ENCODE measurements at regions not wholly inside any gene's neighbourhood (a gene's known extent, or its start where the extent isn't known, plus 50 kb on each side); places are given as distances from the start of the nearest gene placed in this dataset.
"Not testable (repeated sequence)": the region's sequence is repeated elsewhere in the genome, so short reads cannot be mapped to it uniquely, and the experiment has no call there.

DNA sequence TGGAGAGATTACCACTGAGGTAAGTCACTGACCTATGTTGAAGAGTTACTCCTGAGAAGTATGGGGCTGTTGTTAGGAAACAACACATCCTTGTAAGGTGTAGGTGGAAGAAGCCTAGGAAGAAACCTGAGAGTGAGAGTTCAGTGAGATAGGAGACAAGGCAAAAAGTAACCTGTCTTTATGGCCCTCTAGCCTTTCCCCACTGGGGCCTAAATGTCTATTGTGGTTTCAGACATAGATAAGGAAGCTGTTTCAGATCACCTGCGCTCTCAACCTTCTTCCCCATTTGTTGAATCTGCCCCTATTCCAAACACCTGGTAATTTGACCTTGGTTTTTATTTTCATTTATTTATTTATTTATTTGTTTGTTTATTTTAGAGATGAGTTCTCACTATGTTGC lies 397.1 kb upstream of the RORB start:
- no peaks in the 10 kb centered on the region for H3K27me3 ChIP-seq (ENCODE audit: insufficient read depth in 3 of 3, low read length in 2 of 3)
- TF ChIP-seq, protein P1, sequence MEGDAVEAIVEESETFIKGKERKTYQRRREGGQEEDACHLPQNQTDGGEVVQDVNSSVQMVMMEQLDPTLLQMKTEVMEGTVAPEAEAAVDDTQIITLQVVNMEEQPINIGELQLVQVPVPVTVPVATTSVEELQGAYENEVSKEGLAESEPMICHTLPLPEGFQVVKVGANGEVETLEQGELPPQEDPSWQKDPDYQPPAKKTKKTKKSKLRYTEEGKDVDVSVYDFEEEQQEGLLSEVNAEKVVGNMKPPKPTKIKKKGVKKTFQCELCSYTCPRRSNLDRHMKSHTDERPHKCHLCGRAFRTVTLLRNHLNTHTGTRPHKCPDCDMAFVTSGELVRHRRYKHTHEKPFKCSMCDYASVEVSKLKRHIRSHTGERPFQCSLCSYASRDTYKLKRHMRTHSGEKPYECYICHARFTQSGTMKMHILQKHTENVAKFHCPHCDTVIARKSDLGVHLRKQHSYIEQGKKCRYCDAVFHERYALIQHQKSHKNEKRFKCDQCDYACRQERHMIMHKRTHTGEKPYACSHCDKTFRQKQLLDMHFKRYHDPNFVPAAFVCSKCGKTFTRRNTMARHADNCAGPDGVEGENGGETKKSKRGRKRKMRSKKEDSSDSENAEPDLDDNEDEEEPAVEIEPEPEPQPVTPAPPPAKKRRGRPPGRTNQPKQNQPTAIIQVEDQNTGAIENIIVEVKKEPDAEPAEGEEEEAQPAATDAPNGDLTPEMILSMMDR (IDR thresholded peaks at IDR 0.05): no peak
- WGBS, 3 donors: 95 to 100% (median 100%) methylated on average over 1 of the region's 1 CpG
- no peaks in the 10 kb centered on the region for H3K4me1 ChIP-seq
- no peaks in the 10 kb centered on the region for H3K9me3 ChIP-seq
- no peaks in the 10 kb centered on the region for H3K36me3 ChIP-seq (ENCODE audit: insufficient read depth in 1 of 2, low read depth in 1 of 2)
- no peak overlapping the region for H3K4me3 ChIP-seq
- intact Hi-C loops (cut with DNase I): no loop called here
- H3K27ac ChIP-seq: no peak overlapping the region
- DNase-seq (no peak), ATAC-seq (no peak)

DNA sequence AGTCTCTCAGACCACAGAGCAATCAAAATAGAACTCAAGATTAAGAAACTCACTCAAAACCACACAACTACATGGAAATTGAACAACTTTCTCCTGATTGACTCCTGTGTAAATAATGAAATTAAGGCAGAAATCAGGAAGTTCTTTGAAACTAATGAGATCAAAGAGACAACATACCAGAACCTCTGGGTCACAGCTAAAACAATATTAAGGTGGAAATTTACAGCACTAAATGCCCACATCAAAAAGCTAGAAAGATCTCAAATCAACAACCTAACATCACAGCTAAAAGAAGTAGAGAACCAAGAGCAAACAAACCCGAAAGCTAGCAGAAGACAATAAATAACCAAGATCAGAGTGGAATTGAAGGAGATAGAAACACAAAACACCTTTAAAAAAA lies 395.0 kb upstream of the RORB start:
- H3K27ac ChIP-seq; DNase-seq; H3K27me3 ChIP-seq (ENCODE audit: insufficient read depth in 3 of 3, low read length in 2 of 3); H3K4me3 ChIP-seq; H3K36me3 ChIP-seq (ENCODE audit: insufficient read depth in 1 of 2, low read depth in 1 of 2); intact Hi-C loops (cut with DNase I); H3K9me3 ChIP-seq; ATAC-seq; H3K4me1 ChIP-seq: not testable (repeated sequence)
- 63 to 76% (median 69%) methylated on average over 1 of the region's 1 CpG for WGBS, 3 donors

DNA sequence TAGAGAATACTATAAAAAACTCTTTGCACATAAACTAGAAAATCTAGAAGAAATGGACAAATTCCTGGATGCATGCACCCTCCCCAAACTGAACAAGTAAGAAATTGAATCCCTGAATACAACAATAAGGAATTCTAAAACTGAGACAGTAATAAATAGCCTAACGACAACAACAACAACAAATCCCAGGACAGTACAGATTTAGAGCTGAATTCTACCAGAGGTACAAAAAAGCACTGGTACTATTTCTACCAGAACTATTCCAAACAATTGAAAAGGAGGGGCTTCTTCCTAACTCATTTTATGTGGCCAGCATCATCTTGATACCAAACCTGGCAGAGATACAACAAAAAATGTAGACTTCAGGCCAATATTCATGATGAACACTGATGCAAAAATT lies 394.4 kb upstream of the RORB start:
- Histone ChIP-seq H3K4me1 (no peaks in the 10 kb centered on the region), H3K27ac (no peak overlapping the region), H3K9me3 (no peaks in the 10 kb centered on the region), H3K27me3 (ENCODE audit: insufficient read depth in 3 of 3, low read length in 2 of 3) (no peaks in the 10 kb centered on the region), H3K4me3 (no peak overlapping the region), H3K36me3 (ENCODE audit: insufficient read depth in 1 of 2, low read depth in 1 of 2) (no peaks in the 10 kb centered on the region)
- ATAC-seq (no peak), DNase-seq (no peak)
- intact Hi-C loops (cut with DNase I): no loop called here
- 51 to 75% (median 71%) methylated on average over 1 of the region's 1 CpG for WGBS, 3 donors
- TF ChIP-seq, protein P1 (IDR thresholded peaks at IDR 0.05): no peak

DNA sequence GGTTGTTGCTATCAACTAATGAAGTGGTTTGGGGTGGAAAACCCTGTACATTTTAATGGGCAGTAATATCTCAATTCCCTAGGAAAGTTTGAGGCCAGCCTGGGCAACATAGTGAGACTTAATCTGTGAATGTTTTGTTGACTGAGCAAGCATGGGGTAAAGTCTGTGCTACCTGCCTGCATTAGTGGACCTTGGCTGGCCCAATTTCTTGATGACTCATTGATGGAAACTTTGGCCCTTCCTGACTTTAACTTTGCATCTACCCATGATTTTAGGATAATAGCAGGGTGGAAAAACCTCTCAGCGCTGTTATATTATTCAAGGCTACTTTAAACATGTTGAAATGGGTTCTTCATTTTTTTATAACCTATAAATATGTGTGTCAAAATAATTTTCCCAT lies 389.4 kb upstream of the RORB start:
- WGBS, 3 donors: 86 to 87% (median 86%) methylated on average over 1 of the region's 1 CpG
- Histone ChIP-seq H3K4me1 (no peaks in the 10 kb centered on the region), H3K27ac (no peak overlapping the region), H3K9me3 (no peaks in the 10 kb centered on the region), H3K36me3 (ENCODE audit: insufficient read depth in 1 of 2, low read depth in 1 of 2) (no peaks in the 10 kb centered on the region), H3K4me3 (no peak overlapping the region), H3K27me3 (ENCODE audit: insufficient read depth in 3 of 3, low read length in 2 of 3) (no peaks in the 10 kb centered on the region)
- intact Hi-C loops (cut with DNase I): no loop called here
- ATAC-seq: no peak
- DNase-seq: no peak
- TF ChIP-seq, protein P1 (IDR thresholded peaks at IDR 0.05): no peak

DNA sequence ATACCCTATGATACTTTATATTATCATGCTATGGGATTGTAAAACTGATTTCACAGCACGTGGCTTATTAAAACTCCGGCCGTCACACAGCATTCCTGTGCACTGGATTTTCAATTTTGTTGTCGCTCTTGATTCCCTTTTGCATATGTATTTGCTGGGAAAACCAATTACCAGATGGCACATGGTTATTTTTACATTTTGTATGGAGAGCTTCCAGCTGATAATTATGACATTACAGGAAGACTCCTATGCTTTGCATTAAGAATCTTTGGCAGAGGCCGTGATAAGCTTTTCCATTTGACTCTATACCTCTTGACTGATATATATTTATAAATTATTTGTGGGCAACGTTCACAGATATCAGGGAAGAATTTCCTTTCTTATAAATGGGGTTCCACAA lies 381.2 kb upstream of the RORB start:
- ATAC-seq: no peak
- intact Hi-C loops (cut with DNase I): no loop called here
- no peak overlapping the region for H3K27ac ChIP-seq
- TF ChIP-seq, protein P1 (IDR thresholded peaks at IDR 0.05): no peak
- no peaks in the 10 kb centered on the region for H3K4me1 ChIP-seq
- H3K4me3 ChIP-seq: no peak overlapping the region
- WGBS, 3 donors: 71 to 79% (median 79%) methylated on average over 6 of the region's 6 CpGs
- H3K36me3 ChIP-seq (ENCODE audit: insufficient read depth in 1 of 2, low read depth in 1 of 2): no peaks in the 10 kb centered on the region
- no peak for DNase-seq
- no peaks in the 10 kb centered on the region for H3K27me3 ChIP-seq (ENCODE audit: insufficient read depth in 3 of 3, low read length in 2 of 3)
- no peaks in the 10 kb centered on the region for H3K9me3 ChIP-seq

Data from psoas muscle (tissue), 7 donors.